OCI-M1 (cell line): ENCODE measurements at regions not wholly inside any gene's neighbourhood (a gene's known extent, or its start where the extent isn't known, plus 50 kb on each side); places are given as distances from the start of the nearest gene placed in this dataset.

Experiments
- DNase-seq: peaks from one replicate; lab custom pipeline; 2025; lab: John Stamatoyannopoulos, UW

DNA sequence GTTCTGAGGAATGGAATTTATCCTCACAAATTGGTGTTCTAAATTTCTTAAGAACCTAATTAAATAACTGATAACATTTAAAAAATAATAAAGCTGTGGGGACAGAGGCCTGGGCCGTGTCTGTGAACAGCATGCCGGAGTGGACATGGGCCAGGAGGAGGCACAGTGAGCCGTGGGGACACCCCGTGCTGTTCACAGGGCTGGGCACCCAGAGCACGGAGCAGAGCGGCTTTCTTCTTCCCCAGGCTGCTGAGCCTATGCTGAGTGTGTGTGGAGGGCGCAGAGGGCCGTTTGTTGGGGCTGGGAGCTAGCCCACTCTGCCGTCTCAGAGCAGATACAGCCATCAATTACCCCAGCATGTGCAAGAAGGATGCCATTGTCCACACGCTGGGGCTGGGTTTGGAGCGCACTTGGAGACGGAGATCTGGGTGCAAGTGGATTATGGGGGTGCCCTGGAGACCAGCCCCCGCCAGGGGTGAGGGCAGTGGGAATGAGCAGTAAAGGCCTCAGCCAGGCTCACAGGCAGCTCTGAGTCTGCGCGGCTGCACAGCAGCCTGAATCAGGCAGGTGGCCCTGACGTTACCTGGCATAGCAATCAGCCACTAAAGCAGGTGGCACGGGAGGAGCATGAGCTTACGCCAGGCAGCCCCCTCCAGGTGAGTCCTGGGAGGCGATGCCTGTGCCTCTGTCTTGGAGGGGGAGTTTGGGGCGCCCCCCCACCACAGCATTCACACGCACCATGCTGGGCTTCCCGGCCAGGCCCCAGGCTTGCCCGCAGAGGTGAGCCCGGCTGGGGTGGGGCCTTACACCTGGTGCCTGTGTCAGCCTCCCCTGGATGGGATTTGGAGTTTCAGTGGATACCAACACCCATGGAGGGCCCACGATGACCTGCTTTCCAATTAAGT is 52.1 kb upstream of the SLC66A3 start:
- no peak for DNase-seq

- no peak for DNase-seq
These were observed 51.1 kb upstream of the SLC66A3 start for GRCh38 chr2:11103984-11104793.

GRCh38 chr2:11104794-11105660 is 50.2 kb upstream of the SLC66A3 start:
- no peak for DNase-seq
